HG02763 (cell line): ENCODE measurements at regions not wholly inside any gene's neighbourhood (a gene's known extent, or its start where the extent isn't known, plus 50 kb on each side); places are given as distances from the start of the nearest gene placed in this dataset.

Source experiments
- ATAC-seq: cut with Tn5 transposase; IDR thresholded peaks from one replicate; pipeline ENCODE4 v1.9.1; 2021; ENCODE audit warnings: mild to moderate bottlenecking, moderate library complexity; ENCODE audit not compliant: unreplicated experiment

DNA sequence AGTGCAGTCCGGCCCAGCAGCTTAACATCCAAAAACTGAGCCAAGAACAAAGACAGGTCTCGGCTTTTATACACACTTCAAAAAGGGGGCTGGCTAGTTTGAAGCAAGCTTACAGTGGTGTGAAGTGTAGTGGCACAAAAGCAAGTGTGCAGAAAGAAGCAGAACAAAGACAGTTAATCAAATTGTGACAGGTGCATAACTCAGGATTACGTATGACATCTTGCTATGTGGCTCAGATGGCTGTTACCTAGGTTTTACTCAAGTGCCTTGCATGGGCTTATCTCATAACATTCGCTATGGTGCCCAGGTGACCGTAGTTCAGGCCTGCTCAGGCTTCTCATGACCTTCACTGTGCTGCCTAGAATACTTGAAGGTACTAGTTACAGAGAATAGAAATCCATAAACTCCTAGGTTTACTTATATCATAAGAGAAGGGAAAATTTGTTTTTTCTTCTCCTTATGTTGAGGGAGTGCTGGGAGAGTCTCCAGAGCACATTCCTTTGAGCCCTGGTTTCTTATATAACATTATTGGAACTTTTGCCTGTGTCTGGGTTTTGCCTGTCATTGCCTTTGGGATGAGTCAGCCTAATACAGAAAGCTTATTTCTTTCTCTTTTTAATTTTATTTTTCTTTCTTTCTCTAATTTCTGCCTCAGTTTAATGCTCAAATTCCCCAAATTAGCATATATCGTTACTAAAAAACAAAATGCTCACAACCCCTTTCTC lies 1629.1 kb upstream of the PCDH20 start:
- ATAC-seq: no peak

DNA sequence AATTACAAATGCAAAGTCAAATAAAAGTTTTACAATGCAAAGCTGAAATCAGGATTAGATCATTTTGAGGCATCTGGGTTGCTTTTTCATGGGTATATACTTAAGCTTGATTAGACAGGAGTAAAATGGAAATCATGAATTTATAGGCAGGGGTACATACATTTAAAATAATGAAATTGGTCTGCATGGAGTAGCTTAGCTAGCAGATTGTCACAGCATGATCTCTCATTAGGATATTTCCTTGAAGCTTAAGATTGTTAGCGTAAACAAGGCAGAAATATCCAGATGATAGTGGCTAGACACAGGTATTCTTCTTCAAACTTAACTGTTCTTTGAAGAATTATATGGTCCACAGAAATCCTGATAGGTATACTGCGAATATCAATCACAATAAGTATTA lies 1627.0 kb upstream of the PCDH20 start:
- no peak for ATAC-seq

DNA sequence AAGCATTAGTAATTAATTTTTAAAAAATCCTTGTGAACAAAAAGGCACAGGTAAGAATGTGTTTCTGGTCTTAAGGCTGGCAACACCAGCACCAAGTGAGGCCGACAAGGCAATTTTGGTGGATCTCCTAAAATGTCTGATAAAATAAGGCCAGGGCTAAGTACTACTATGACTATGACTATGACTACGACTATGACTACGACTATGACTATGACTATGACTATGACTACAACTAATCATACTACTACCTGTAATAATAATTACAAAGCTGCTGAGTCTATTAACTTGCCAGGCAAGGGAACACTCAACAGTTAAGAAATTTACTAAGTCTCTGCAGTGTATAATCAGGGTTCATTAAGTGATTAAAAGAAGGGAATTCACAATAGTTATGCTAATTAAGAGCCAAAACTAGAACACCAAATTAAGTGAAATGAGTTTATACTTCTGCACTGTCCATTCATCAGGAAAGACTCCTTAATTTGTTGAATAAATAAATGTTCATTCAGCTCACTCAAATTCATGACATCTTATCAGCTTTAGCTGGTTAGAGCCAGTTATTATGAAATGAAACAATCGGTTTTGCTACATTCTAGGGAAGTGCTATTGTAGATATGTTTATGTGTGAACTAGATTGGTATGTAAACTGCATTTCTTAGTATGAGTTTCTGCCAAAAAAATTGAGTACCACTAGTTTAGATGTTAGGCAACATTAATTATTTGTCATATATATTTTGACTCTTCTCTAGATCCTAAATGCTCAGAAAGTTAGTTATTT lies 1626.2 kb upstream of the PCDH20 start:
- ATAC-seq: no peak

DNA sequence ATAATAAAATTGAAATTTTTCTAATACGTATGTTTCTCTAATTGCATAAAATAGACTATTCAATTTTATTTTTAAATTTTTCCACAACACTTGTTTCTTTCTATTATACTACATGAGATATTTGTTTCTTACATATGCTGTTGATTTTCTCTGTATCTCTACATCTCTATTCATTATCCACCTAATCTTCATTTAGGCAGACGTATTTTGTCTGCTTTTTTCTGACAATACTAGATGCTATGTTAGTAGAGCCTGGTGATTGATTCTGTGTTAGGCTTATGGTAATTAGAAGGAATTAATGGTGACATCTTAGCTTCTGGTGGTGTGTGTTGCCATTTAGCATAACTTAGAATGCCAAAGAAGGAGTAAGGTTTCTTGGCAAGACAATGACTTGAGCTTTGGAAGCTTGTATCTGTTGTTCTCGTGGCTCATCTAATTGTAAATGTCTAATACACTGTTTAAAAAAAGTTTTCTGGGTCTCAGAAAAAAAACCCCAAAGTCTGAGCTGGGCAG lies 1610.7 kb upstream of the PCDH20 start:
- no peak for ATAC-seq

DNA sequence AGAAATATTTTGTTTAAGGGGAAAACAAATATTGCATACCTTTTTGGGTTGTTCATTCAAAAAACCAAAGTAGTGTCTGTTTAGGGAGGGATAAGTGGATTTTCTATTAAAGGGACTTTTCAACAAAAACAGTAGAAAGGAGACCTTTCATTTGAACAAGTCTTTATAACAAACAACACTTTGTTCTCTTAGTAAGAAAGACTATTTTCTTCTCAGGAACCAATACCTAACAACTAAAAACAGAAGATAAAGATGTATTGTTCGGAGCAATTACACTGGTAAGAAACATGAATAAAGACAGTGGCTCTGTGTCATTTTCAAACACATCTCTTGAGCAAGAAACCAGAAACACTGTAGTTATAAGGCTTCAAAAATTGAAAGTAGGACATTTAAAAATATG lies 1610.1 kb upstream of the PCDH20 start:
- ATAC-seq: no peak

DNA sequence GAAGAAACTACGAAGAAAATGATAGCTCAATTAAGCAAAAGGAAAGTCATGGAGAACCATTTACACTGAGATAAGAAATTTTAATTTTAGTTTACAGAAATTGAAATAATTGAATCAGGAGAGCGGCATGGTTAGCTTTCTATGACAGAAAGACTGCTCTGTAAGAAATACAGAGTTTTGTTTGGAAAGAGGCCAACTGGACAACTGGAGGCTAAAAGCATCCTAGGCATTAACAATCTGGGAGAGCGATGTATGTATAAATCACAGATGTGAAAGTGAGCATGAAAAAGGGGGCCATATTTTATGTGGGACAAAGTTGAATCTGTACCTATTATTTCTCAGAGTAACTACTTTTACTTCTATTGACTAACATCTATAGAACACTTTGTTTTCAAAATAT lies 1608.8 kb upstream of the PCDH20 start:
- ATAC-seq: no peak

DNA sequence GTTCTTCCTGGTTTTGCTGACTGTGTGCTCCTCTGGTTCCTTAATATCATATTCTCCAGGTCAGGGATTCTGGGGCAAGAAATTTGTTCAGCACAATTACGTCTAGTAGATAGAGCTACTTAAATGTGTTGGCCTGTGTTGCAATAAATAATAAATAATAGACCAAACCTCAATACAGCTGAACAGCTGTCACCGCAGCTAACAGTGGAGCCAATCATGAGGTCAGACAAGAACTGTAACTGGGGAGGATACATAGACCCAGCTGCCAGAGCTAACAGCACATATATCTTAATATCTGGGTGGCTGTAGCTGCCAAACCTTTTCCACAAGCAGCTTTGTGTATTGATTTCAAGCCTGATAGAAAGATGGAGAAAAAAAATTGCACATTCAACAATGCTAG lies 1596.3 kb upstream of the PCDH20 start:
- ATAC-seq: no peak

DNA sequence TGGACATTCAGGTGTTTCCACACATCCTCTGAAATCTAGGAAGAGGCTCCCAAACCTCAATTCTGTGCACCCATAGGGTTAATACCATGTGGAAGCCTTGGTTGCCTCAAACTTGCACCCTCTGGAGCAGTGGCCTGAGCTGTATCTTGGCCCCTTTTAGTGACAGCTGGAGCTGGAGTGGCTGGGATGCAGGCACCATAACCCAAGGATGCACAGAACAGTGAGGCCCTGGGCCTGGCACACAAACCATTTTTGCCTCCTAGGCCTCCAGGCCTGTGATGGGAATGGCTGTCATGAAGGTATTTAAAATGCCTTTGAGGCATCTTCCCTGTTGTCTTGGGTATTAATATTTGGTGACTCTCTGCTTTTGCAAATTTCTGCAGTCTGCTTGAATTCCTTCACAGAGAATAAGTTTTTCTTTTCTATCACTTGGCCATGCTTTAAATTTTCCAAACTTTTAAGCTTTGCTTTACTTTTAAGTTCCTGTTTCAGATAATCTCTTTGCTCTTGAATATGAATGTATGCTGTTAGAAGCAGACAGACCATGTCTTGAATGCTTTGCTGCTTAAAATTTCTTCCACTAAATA lies 1594.5 kb upstream of the PCDH20 start:
- ATAC-seq: no peak

DNA sequence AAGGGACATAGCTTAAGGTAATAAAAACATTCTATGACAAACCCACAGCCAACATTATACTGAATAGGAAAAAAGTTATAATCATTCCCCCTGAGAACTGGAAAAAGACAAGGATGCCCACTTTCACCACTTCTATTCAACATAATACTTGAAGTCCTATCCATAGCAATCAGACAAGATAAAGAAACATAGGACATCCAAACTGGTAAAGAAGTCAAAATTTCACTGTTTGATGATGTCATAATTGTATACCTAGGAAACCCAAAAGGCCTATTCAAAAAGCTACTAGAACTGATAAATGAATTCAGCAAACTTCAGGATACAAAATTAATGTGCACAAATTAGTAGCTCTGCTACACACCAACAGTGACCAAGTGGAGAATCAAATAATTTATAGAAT lies 1590.0 kb upstream of the PCDH20 start:
- ATAC-seq: no peak

DNA sequence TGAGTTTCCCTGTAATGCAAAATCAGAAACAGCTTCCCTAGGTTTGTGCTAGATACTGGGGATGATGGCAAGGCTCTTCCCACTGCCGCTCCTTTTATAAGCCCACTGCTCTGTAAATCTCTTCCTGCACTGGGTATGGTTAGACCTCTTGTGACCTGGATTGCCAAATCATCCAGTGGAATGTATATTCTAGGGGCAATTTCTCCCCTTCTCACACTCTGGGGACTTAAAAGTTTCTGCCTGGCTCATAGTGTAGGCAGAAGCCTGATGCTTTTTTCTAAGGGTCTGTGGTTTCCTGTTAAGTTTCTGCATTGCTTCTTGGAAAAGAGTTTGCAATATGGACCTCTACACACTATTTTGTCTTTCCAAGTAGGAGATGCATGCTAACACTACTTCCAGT lies 1582.0 kb upstream of the PCDH20 start:
- ATAC-seq: no peak

DNA sequence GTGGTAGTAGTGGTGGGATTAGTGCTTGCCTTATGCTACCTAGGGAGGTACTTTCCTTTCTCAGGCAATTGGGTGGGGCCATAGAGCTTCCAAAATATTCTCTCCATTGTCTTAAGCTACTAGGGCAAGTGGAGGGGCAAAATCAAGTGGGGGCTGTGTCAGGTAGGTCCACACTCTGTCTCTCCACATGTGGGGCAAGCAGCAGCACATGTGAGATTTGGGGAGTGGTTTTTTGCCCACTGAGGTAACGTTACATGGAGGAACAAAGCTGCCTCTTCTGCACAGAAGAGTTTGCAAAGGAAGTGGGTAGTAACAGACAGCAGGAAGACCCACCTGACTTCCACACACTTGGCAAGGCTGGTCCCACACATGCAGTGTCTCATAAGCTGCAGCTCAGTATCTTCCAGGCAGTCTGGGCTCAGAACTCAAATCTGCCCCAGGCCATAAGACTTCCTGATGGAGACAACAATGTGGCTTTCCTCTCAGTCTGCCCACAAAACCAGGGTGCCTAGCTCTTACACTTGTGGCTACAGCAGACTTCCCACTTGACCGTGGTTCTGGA lies 1581.5 kb upstream of the PCDH20 start:
- no peak for ATAC-seq

DNA sequence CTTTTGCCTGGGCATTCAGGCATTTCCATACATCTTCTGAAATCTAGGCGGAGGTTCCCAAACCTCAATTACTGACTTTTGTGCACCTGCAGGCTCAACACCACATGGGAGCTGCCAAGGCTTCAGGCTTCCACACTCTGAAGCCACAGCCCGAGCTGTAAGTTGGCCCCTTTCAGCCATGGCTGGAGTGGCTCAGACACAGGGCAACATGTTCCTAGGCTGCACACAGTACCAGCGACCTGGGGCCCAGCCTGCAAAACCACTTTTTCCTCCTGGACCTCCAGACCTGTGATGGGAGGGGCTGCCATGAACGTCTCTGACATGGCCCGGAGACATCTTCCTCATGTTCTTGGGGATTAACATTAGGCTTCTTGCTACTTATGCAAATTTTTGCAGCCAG lies 1558.2 kb upstream of the PCDH20 start:
- no peak for ATAC-seq

DNA sequence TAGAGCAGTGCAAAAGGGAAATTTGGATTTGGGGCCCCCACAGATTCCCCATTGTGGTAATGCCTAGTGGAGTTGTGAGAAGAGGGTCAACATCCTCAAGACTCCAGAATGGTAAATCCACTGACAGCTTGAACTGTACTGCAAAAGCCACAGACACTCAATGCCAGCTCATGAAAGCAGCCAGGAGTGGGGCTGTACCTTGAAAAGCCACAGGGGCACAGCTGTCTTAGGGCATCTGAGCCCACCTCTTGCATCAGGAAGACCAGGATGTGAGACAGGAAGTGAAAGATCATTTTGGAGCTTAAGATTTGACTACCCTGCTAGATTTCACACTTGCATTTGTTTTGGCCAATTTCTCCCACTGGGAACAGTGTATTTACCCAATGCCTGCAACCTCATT lies 1548.9 kb upstream of the PCDH20 start:
- ATAC-seq: no peak

DNA sequence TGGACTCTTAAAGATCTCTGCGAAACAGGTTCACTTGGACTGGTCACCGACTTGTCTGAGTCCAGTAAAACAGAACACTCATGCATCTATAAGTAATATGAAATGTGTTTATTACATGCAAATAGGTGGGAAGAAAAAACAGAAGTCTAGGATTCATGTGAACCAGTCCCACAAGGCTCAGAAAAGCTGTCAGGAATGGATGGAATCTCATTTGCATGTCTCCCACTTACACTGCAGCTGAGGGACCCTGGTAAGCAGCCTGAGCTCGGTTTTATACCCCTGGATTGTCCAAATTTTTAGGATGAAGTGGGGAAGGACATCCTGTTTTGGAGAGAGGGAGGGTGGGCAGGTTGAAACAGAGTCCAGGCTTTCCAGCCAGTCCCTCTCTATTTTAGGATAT lies 1545.1 kb upstream of the PCDH20 start:
- no peak for ATAC-seq

DNA sequence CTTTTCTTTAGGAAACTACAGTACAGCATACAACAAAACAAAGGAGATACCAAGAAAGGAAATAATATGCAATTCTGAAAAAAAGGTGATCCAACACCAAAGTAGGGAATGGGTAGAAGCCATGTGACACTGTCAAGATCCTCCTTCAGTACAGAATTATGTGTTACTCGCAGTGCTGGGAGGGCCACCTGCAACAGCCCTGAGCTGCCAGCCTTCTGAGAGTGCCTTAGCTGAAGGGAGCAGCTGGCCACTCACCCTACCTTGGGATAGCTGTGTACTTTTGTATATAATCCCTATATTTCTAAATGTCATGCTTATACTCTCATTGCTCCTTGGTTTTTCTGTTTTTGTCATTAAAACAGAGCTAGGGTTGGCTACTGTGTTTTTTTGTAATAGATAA lies 1518.2 kb upstream of the PCDH20 start:
- ATAC-seq: no peak

DNA sequence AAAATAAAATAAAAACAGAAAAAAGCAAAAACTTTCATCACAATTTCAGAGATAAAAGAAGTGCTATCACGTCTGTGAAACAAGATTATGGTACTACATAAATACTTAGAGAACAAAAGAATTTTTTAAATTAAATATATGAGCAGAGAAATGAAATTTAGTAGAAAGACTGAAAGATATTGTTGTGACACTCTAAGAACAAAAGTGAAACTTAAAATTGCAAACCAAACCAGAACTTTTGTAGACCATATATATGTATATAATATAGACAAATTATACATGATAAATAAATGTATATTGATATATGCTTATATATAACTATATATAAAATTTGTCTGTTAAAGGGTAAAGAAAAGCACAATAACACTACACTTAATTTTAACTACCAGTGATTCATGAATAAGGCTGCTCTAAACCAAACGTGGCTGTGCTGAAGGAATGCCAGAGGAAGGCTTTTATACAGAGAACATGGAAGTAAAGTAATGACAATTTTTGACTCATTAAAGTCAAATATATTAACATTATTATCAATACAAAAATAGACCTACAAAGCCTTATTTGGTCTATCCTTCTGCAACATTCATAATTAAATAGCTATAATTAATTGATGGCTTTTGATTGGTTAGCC lies 1516.7 kb upstream of the PCDH20 start:
- ATAC-seq: no peak

DNA sequence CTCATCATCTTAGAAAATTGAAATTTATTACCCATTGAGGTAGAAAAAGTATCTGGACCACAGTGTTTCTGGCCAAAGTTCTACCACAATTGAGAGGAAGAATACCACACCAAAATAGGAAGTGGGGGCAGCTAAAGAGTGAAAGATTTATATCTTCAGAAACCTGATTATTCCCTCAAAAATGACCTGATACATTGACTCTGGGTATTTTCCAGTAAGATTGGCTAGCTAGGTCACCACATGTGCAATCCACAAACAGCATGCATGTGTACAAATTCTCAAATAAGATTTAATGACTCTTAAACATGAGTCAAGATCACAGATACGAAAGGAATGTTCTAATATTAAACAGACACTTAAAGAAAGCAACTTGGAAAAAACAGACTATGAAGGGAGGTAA lies 1516.2 kb upstream of the PCDH20 start:
- ATAC-seq: no peak

DNA sequence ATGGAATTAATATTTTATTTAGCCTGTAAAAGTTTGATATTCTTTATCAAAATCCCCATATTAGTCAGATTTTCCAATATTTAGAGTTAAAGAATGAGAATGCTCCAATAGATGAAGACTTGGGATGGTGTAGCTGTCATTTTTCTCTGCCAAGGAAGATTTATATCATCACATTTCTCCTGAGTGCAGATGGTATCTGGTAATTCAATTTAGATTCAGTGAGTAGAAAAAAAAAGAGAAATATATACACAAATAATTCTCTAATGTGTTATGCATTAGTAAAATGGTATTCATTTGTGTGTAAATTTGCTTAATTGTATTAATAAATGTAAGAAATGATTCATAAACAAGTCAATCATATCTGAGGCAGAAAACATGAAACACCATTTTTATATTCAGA lies 1508.7 kb upstream of the PCDH20 start:
- ATAC-seq: no peak

DNA sequence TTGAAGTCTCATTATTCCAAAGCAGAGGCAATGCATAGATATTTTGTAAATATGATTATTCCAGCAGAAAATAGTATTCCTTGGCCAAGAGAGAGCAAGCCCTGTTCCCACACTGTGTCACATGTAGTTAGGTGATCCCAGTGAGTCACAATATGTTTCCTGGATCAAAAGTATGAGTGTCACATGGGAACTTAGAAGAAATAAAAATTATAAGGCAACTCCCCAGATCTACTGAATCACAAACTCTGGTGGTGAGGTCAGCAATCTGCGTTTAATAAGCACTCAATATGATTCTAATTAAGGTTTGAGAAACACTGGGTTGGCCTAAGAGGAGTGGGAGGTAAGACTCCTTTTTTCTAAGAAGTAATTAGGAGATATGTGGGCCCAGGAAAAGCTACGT lies 1504.5 kb upstream of the PCDH20 start:
- no peak for ATAC-seq

DNA sequence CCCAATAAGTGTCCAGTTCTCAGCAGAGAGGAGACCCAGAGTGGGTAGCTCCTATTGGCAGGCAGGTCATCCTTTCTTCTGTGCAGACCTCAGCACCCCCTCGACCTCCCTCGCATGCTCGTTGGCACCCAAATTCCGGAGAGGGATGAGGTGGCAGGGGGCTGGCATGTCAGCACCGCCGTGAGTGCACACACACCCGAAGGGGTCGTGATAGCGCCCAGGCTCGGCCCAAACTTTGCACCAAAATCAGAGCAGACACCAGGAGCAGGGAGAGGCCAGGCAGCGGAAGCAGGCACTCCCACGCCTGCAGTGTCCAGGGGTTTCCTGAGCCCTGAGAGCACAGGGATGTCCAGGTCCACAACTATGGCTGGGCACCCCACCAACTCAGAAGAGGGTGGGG lies 1503.8 kb upstream of the PCDH20 start:
- no peak for ATAC-seq

DNA sequence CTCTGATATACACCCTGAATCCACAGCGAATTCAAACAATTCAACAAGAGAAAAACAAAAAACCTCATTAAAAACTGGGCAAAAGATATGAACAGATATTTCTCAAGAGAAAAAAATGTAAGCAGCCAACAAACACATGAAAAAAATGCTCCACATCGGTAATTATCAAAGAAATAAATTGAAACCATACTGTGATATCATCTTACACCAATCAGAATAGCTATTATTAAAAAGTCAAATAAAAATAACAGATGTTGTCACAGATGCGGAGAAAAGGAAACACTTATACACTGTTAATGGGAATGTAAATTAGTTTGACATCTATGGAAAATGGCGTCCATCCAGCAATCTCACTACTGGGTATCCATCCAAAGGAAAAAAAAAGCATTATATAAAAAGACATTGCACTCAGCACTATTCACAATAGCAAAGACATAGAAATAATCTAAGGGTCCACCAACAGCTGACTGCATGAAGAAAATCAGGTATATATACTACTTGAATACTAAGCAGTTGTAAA lies 1495.0 kb upstream of the PCDH20 start:
- no peak for ATAC-seq
